HCT116 (cell line): ENCODE measurements at regions not wholly inside any gene's neighbourhood (a gene's known extent, or its start where the extent isn't known, plus 50 kb on each side); places are given as distances from the start of the nearest gene placed in this dataset.

ENCODE experiments used
- ATAC-seq: fragments of 200-7000 bp; cut with Tn5 transposase; 2 replicates; pipeline ENCODE4 v1.9.1; 2020; ENCODE audit warnings: mild to moderate bottlenecking, moderate library complexity
- BruUV-seq: library from RNA; stranded (reverse); fragments of 400-500 nt; replicated peaks from 2 replicates; lab custom pipeline; 2021; lab: Mats Ljungman, UMichigan
- CTCF ChIA-PET: fragments of 300-600 bp; sonication (Branson Sonifier 250); formaldehyde crosslinking; loops from one replicate; lab custom pipeline; 2021; ENCODE audit warnings: antibody characterized with exemption; lab: Charles Lee
- POLR2A ChIA-PET: fragments of 300-600, 350-600 bp; sonication (Branson Sonifier 250); formaldehyde crosslinking; loops from one replicate; lab custom pipeline; 2021; ENCODE audit warnings: antibody characterized with exemption; lab: Charles Lee
- RAD21 ChIA-PET, 2 experiments: fragments of 300-600 bp; sonication (Branson Sonifier 250); formaldehyde crosslinking; loops; one replicate each; lab custom pipeline; 2023; ENCODE audit warnings: low total read pairs in 2 of 2; ENCODE audit not compliant: uncharacterized antibody in 2 of 2, unreplicated experiment in 2 of 2, low non-redundant PET in 1 of 2; lab: Charles Lee
- DNase-seq: peaks from one replicate; pipeline ENCODE4 v3.0.0-alpha.2; 2010; ENCODE audit warnings: low read depth, low spot score
- H2AFZ ChIP-seq: fragments of 200-600 bp; shearing (Covaris generic), sonication (generic); 2 replicates; pipeline ENCODE4 v1.6.1; 2017; ENCODE audit warnings: low read depth, mixed run types, mixed read lengths, antibody characterized with exemption, low read length; ENCODE audit not compliant: poor library complexity, severe bottlenecking
- H3K27ac ChIP-seq: 2 replicates; pipeline ENCODE4 v1.5.1; 2012; ENCODE audit warnings: low read depth, low read length
- H3K27me3 ChIP-seq: fragments of 200-600 bp; sonication (generic); 2 replicates; pipeline ENCODE4 v1.6.1; 2016; ENCODE audit warnings: mixed run types, low read length, mixed read lengths; ENCODE audit not compliant: insufficient read depth
- H3K36me3 ChIP-seq, 2 experiments: fragments of 200-500 bp in 1 of 2; fragments of 200-600 bp in 1 of 2; sonication (Bioruptor generic) in 1 of 2; sonication (generic) in 1 of 2; 2 replicates each; pipeline versions ENCODE4 v1.5.1 to v1.6.1; 2014 to 2016; ENCODE audit warnings: low read length in 2 of 2, inconsistent platforms in 1 of 2, mixed read lengths in 1 of 2, mixed run types in 1 of 2; ENCODE audit not compliant: insufficient read depth in 2 of 2, control insufficient read depth in 1 of 2
- H3K4me1 ChIP-seq, 2 experiments: fragments of 200-600 bp in 1 of 2; sonication (generic) in 1 of 2; 2 replicates each; pipeline versions ENCODE4 v1.5.1 to v1.6.1; 2012 to 2017; ENCODE audit warnings: low read length in 2 of 2, inconsistent platforms in 1 of 2, mild to moderate bottlenecking in 1 of 2, mixed read lengths in 1 of 2, mixed run types in 1 of 2, moderate library complexity in 1 of 2; ENCODE audit not compliant: insufficient read depth in 2 of 2, control insufficient read depth in 1 of 2
- H3K4me2 ChIP-seq: fragments of 200-600 bp; sonication (generic); 2 replicates; pipeline ENCODE4 v1.6.1; 2017; ENCODE audit warnings: mixed run types, low read length, mixed read lengths
- H3K4me3 ChIP-seq, 2 experiments: fragments of 200-600 bp in 1 of 2; sonication (generic) in 1 of 2; replicated peaks in 1 of 2; 2 replicates each; pipeline ENCODE4 v1.5.1; 2011 to 2016; ENCODE audit warnings: low read length in 2 of 2, control low read depth in 1 of 2, low read depth in 1 of 2, mild to moderate bottlenecking in 1 of 2, mixed read lengths in 1 of 2, mixed run types in 1 of 2
- H3K79me2 ChIP-seq: fragments of 200-600 bp; sonication (generic); 2 replicates; pipeline ENCODE4 v1.6.1; 2017; ENCODE audit warnings: mild to moderate bottlenecking, mixed run types, low read length, moderate library complexity, mixed read lengths; ENCODE audit not compliant: insufficient read depth
- H3K9ac ChIP-seq: fragments of 200-600 bp; sonication (generic); 2 replicates; pipeline ENCODE4 v1.6.1; 2016; ENCODE audit warnings: low read length, mixed read lengths
- H3K9me2 ChIP-seq: fragments of 200-600 bp; sonication (generic), shearing (Covaris generic); 2 replicates; pipeline ENCODE4 v1.6.1; 2017; ENCODE audit warnings: mixed run types, mild to moderate bottlenecking, moderate library complexity; ENCODE audit not compliant: insufficient read depth
- H3K9me3 ChIP-seq, 2 experiments: fragments of 200-500 bp in 1 of 2; fragments of 200-600 bp in 1 of 2; sonication (Bioruptor generic) in 1 of 2; sonication (generic) in 1 of 2; 2 replicates each; pipeline ENCODE4 v1.6.1; 2014 to 2017; ENCODE audit warnings: low read length in 2 of 2, mixed read lengths in 2 of 2, inconsistent platforms in 1 of 2, low read depth in 1 of 2, mild to moderate bottlenecking in 1 of 2, mixed run types in 1 of 2, moderate library complexity in 1 of 2; ENCODE audit not compliant: control insufficient read depth in 1 of 2, insufficient read depth in 1 of 2
- H4K20me1 ChIP-seq: fragments of 200-600 bp; sonication (generic), shearing (Covaris generic); 2 replicates; pipeline ENCODE4 v1.6.1; 2017; ENCODE audit warnings: mixed run types, mild to moderate bottlenecking, moderate library complexity; ENCODE audit not compliant: insufficient read depth
- CBX3 ChIP-seq: IDR thresholded peaks from 2 replicates; pipeline ENCODE4 v1.6.1; 2012; ENCODE audit warnings: low read depth
- CTCF ChIP-seq, 3 experiments: fragments of 200-600 bp in 1 of 3; sonication (generic) in 1 of 3; IDR thresholded peaks in 2 of 3; conservative IDR thresholded peaks in 1 of 3; 2 replicates each; pipeline ENCODE4 v1.5.1; 2012 to 2017; ENCODE audit warnings: low read depth in 2 of 3, low read length in 2 of 3, antibody characterized with exemption in 1 of 3, borderline replicate concordance in 1 of 3, control low read depth in 1 of 3, mild to moderate bottlenecking in 1 of 3, mixed read lengths in 1 of 3, mixed run types in 1 of 3, moderate library complexity in 1 of 3; ENCODE audit not compliant: insufficient read depth in 1 of 3
- EGR1 ChIP-seq: IDR thresholded peaks from 2 replicates; pipeline ENCODE4 v1.6.1; 2012; ENCODE audit warnings: low read depth
- ELF1 ChIP-seq: IDR thresholded peaks from 2 replicates; pipeline ENCODE4 v1.6.1; 2012; ENCODE audit warnings: low read depth, borderline replicate concordance
- EZH2phosphoT487 ChIP-seq: fragments of 200-600 bp; IDR thresholded peaks from 2 replicates; pipeline ENCODE4 v1.6.1; 2018; ENCODE audit warnings: antibody characterized with exemption, borderline replicate concordance
- JUND ChIP-seq: IDR thresholded peaks from 2 replicates; pipeline ENCODE4 v1.6.1; 2012
- POLR2A ChIP-seq: IDR thresholded peaks from 2 replicates; pipeline ENCODE4 v1.7.0; 2011; ENCODE audit warnings: borderline replicate concordance; ENCODE audit not compliant: insufficient read depth, insufficient read length; ENCODE audit errors: extremely low read depth
- REST ChIP-seq: IDR thresholded peaks from 2 replicates; pipeline ENCODE4 v1.6.1; 2012; ENCODE audit warnings: low read depth
- SIN3A ChIP-seq: IDR thresholded peaks from 2 replicates; pipeline ENCODE4 v1.6.1; 2012; ENCODE audit warnings: low read depth
- intact Hi-C: fragments of 100-400 bp; cut with micrococcal nuclease; formaldehyde crosslinking; loops from 2 replicates; pipeline ENCODE4 v1.10.0; 2022

GRCh38 chr11:27574342-27574741 lies 67.8 kb upstream of the LIN7C start:
- Histone ChIP-seq H3K9ac (no peak overlapping the region), H3K27me3 (no peaks in the 10 kb centered on the region), H3K79me2 (no peaks in the 10 kb centered on the region), H3K4me1 (no peaks in the 10 kb centered on the region), H3K9me3 (no peaks in the 10 kb centered on the region), H4K20me1 (no peaks in the 10 kb centered on the region), H3K4me3 (no peak overlapping the region), H2AFZ (no peak overlapping the region), H3K9me2 (no peaks in the 10 kb centered on the region), H3K4me2 (no peak overlapping the region), H3K36me3 (no peaks in the 10 kb centered on the region), H3K27ac (no peak overlapping the region)
- BruUV-seq: no TSS peak
- intact Hi-C loops: no loop called here
- ChIA-PET CTCF (no interaction called here), POLR2A (no interaction called here), RAD21 (no interaction called here)
- DNase-seq: no peak
- TF ChIP-seq POLR2A: no peak
- TF ChIP-seq CTCF (IDR thresholded peaks at IDR 0.05 in 2 of 3, conservative IDR thresholded peaks at IDR 0.05 in 1 of 3; ENCODE audit: borderline replicate concordance in 1 of 3, insufficient read depth in 1 of 3, low read depth in 2 of 3, low read length in 2 of 3): no peak
- no peak for TF ChIP-seq CBX3
- TF ChIP-seq EZH2phosphoT487: no peak
- no peak for TF ChIP-seq SIN3A
- TF ChIP-seq JUND: no peak
- TF ChIP-seq ELF1: no peak
- TF ChIP-seq EGR1: no peak
- no peak for TF ChIP-seq REST
- no peak for ATAC-seq
